Psoas muscle (tissue), 7 donors: ENCODE measurements at regions not wholly inside any gene's neighbourhood (a gene's known extent, or its start where the extent isn't known, plus 50 kb on each side); places are given as distances from the start of the nearest gene placed in this dataset.
"Not testable (repeated sequence)": the region's sequence is repeated elsewhere in the genome, so short reads cannot be mapped to it uniquely, and the experiment has no call there.

Source experiments
- ATAC-seq, 4 donors: fragments of 200-7000 bp; cut with Tn5 transposase; one replicate each; pipeline ENCODE4 v1.9.1; 2020; ENCODE audit warnings: moderate library complexity in 3 of 4, mild to moderate bottlenecking in 2 of 4
- DNase-seq, 2 donors: peaks; one replicate each; pipeline ENCODE4 v3.0.0-alpha.2; 2020
- H3K27ac ChIP-seq: fragments of 200-600 bp; one replicate; pipeline ENCODE4 v1.8.0; 2022
- H3K27me3 ChIP-seq, 3 donors: fragments of 200-600 bp in 1 of 3; one replicate each; pipeline versions ENCODE4 v1.6.1 to v1.8.0; 2013 to 2022; ENCODE audit warnings: low read length in 2 of 3, mild to moderate bottlenecking in 2 of 3, moderate library complexity in 1 of 3; ENCODE audit not compliant: insufficient read depth in 3 of 3
- H3K36me3 ChIP-seq, 2 donors: fragments of 200-600 bp in 1 of 2; one replicate each; pipeline versions ENCODE4 v1.6.1 to v1.8.0; 2013 to 2022; ENCODE audit warnings: low read depth in 1 of 2, mild to moderate bottlenecking in 1 of 2, moderate library complexity in 1 of 2; ENCODE audit not compliant: insufficient read depth in 1 of 2
- H3K4me1 ChIP-seq: fragments of 200-600 bp; one replicate; pipeline ENCODE4 v1.8.0; 2022
- H3K4me3 ChIP-seq: fragments of 200-600 bp; one replicate; pipeline ENCODE4 v1.8.0; 2022; ENCODE audit warnings: mild to moderate bottlenecking
- H3K9me3 ChIP-seq: fragments of 200-600 bp; one replicate; pipeline ENCODE4 v1.8.0; 2022
- WGBS, 3 donors: extraction: QIAGEN DNeasy Blood & Tissue Kit; methylation state at CpG; one replicate each; pipeline versions ENCODE4 v1.1.6 to v1.1.7; 2013; 5-methylcytosine and 5-hydroxymethylcytosine counted together
- intact Hi-C, 2 donors: fragments of 100-400 bp; cut with DNase I; formaldehyde crosslinking; loops; one replicate each; pipeline versions ENCODE4 v1.11.0 to v1.14.2; 2022
- TF ChIP-seq, protein P1 (sequence below): fragments of 200-600 bp; IDR thresholded peaks from one replicate; pipeline ENCODE4 v1.8.0; 2022; ENCODE audit warnings: antibody characterized with exemption
- donor health status: healthy with polysubstance abuse.
- donor health status: DM: no; HTN: no; CAD: no; lungs with moderate emphysema.
- donor health status: Bipolar disorder and iron deficiency.
- donor health status: healthy.
- donor health status: DM: yes; HTN: yes; CAD: no.
- donor health status: DM: no; HTN: no; CAD: no.
- donor health status: DM: yes; HTN: yes; CAD: no.

DNA sequence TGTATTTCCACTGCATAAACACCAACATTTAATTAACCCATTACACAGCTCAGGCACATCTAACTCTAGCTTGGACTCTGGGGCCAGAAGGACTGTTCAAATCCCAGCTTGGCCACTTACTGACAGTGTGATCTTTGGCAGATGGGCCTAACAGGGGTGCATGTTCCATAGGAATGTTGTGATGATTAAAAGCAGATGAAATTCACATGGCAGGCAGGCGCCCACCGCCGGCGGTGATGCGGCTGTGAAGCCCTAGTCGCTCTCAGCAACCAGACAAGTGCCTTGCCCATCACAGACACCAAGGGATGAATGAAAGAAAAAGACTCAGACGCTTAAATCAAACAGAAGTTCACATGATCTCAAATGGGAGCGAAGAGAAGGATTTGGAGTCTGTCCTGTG lies 84.6 kb upstream of the WSB1 start:
- DNase-seq, result no peak
- Histone ChIP-seq H3K4me3 (no peak overlapping the region), H3K27ac (no peak overlapping the region), H3K9me3 (peaks cover 8% of the 10 kb centered on the region), H3K27me3 (peaks cover 0 to 4% (median 0%) of the 10 kb centered on the region in 3 donors), H3K36me3 (no peaks in the 10 kb centered on the region), H3K4me1 (no peaks in the 10 kb centered on the region)
- TF ChIP-seq, protein P1, sequence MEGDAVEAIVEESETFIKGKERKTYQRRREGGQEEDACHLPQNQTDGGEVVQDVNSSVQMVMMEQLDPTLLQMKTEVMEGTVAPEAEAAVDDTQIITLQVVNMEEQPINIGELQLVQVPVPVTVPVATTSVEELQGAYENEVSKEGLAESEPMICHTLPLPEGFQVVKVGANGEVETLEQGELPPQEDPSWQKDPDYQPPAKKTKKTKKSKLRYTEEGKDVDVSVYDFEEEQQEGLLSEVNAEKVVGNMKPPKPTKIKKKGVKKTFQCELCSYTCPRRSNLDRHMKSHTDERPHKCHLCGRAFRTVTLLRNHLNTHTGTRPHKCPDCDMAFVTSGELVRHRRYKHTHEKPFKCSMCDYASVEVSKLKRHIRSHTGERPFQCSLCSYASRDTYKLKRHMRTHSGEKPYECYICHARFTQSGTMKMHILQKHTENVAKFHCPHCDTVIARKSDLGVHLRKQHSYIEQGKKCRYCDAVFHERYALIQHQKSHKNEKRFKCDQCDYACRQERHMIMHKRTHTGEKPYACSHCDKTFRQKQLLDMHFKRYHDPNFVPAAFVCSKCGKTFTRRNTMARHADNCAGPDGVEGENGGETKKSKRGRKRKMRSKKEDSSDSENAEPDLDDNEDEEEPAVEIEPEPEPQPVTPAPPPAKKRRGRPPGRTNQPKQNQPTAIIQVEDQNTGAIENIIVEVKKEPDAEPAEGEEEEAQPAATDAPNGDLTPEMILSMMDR, result no peak
- no peak for ATAC-seq
- 75 to 82% (median 81%) methylated on average over 7 to 8 of the region's 8 CpGs for WGBS, 3 donors
- intact Hi-C loops, result no loop called here

DNA sequence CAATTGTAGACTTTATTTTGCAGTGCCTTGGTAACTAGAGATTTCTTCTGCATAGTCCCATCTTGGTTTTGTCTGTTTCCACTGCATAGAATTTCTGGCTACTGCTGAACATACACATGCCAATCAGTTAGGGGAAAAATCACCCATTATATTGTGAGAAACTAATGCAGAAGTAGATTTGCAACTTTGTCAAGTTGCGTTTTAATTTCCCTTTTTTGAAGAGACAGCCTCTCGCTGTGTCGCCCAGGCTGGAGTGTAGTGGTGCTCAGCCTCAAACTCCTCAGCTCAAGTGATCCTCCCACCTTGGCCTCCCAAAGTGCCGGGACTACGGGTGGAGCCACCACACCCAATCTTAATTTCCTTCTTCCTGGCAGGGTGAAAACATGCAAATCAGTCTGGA lies 83.1 kb upstream of the WSB1 start:
- H3K9me3 ChIP-seq, ATAC-seq, intact Hi-C loops, DNase-seq, H3K27me3 ChIP-seq, H3K4me1 ChIP-seq, H3K4me3 ChIP-seq, H3K27ac ChIP-seq, H3K36me3 ChIP-seq: not testable (repeated sequence)
- 86 to 93% (median 91%) methylated on average over 1 to 2 of the region's 5 CpGs for WGBS, 3 donors

DNA sequence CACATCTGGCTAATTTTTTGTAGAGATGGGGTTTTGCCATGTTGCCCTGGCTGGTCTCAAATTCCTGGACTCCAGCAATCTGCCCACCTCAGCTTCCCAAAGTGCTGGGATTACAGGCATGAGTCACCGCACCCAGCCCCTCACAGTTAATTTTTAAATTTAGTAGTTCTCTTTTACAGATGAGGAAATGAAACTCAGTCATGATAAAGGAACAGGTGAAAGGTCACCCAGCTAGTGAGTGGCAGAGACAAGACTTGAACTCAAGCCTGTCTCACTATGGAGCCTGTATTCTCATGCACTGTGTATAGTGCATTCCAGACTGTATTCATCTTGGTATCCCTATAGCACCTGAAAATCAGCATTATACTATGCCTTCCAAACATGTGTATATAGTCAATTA lies 77.1 kb upstream of the WSB1 start:
- no peak overlapping the region for H3K27ac ChIP-seq
- H3K4me1 ChIP-seq, result no peaks in the 10 kb centered on the region
- DNase-seq (no peak), ATAC-seq (no peak)
- H3K27me3 ChIP-seq, result peaks cover 0 to 4% (median 0%) of the 10 kb centered on the region in 3 donors
- TF ChIP-seq, protein P1, result no peak
- H3K4me3 ChIP-seq, result no peak overlapping the region
- no peaks in the 10 kb centered on the region for H3K36me3 ChIP-seq
- intact Hi-C loops, result no loop called here
- H3K9me3 ChIP-seq, result no peaks in the 10 kb centered on the region
- WGBS, 3 donors, result 89 to 96% (median 91%) methylated on average over 1 of the region's 1 CpG

DNA sequence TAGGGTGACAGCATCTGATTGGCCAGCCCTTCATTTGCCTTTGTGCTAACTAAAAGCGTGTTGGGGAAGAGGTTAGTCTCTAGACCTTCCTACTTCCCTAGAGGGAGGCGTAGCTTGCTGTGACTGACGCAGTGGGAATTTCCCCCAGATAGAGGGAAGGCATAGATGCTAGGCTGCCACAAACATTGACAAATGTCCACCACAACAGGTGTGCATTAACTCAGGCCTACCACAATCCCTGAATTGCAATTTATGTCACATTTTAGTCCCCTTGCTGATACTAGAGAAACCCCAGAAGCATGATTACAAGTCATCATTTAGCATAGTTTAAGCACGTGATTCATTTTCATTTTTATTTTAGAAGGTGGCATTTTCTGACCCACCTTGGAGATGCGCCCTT lies 76.3 kb upstream of the WSB1 start:
- ATAC-seq (no peak), DNase-seq (no peak)
- H3K4me1 ChIP-seq, result no peaks in the 10 kb centered on the region
- peaks cover 0 to 4% (median 0%) of the 10 kb centered on the region in 3 donors for H3K27me3 ChIP-seq
- no peak overlapping the region for H3K4me3 ChIP-seq
- H3K27ac ChIP-seq, result no peak overlapping the region
- intact Hi-C loops, result no loop called here
- 80 to 89% (median 89%) methylated on average over 5 of the region's 5 CpGs for WGBS, 3 donors
- no peaks in the 10 kb centered on the region for H3K9me3 ChIP-seq
- TF ChIP-seq, protein P1, result no peak
- H3K36me3 ChIP-seq, result no peaks in the 10 kb centered on the region

DNA sequence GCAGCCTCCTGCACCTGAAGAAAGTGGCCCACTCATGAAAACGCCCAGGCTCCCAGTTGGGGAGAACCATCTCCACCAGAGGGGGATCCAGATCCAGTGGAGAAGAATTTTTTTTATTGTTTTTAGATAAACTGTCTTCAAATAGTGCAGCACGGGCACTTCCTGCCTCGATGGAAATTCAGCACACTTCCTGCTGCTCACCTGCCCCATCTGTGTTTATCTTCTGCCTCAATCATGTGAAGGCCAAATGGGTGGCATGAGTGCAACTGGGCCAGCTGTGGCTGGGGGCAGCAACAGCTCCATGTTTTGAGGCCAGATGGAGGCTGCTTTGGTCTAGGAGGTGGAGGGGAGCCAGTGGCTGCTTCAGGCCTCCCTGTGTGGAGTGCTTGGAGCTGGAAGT lies 75.9 kb upstream of the WSB1 start:
- intact Hi-C loops, result no loop called here
- no peaks in the 10 kb centered on the region for H3K4me1 ChIP-seq
- H3K27me3 ChIP-seq, result peaks cover 0 to 4% (median 0%) of the 10 kb centered on the region in 3 donors
- 63 to 73% (median 69%) methylated on average over 3 of the region's 3 CpGs for WGBS, 3 donors
- DNase-seq (no peak), ATAC-seq (no peak)
- no peak overlapping the region for H3K27ac ChIP-seq
- no peak overlapping the region for H3K4me3 ChIP-seq
- H3K9me3 ChIP-seq, result no peaks in the 10 kb centered on the region
- no peaks in the 10 kb centered on the region for H3K36me3 ChIP-seq
- TF ChIP-seq, protein P1, result no peak
